ENCODE measurements at regions not wholly inside any gene's neighbourhood (a gene's known extent, or its start where the extent isn't known, plus 50 kb on each side); places are given as distances from the start of the nearest gene placed in this dataset.

GRCh38 chr16:85367485-85367884 is 245.6 kb upstream of the GSE1 start:
- TF ChIP-seq CTCF (IDR thresholded peaks at IDR 0.05) (no peak), EP300 (IDR thresholded peaks at IDR 0.05) (no peak)
